GM13977 (cell line): ENCODE measurements at regions not wholly inside any gene's neighbourhood (a gene's known extent, or its start where the extent isn't known, plus 50 kb on each side); places are given as distances from the start of the nearest gene placed in this dataset.

Experiments
- DNase-seq: peaks from one replicate; pipeline ENCODE4 v3.0.0; 2012; ENCODE audit warnings: low spot score
- CTCF ChIP-seq: IDR thresholded peaks from 2 replicates; pipeline ENCODE4 v1.5.1; 2012; ENCODE audit warnings: mild to moderate bottlenecking, control low read depth; ENCODE audit not compliant: insufficient read depth; ENCODE audit errors: extremely low read depth, missing control alignments
- in situ Hi-C: fragments of 300-500 bp; cut with MboI; formaldehyde crosslinking; loops from one replicate; pipeline ENCODE4 v1.12.0; 2022; ENCODE audit warnings: low sequenced_read_pairs, low pct_unique_long_range_greater_than_20kb, mixed read lengths, inconsistent platforms; ENCODE audit not compliant: unreplicated experiment

- TF ChIP-seq CTCF: no peak
- no peak for DNase-seq
- in situ Hi-C loops: no loop called here
Measured at GRCh38 chr22:46094676-46095075, 55.6 kb upstream of the PPARA start.

- no peak for TF ChIP-seq CTCF
- no peak for DNase-seq
Measured at GRCh38 chr22:46096051-46096450, 54.3 kb upstream of the PPARA start.

GRCh38 chr22:46096706-46097230 lies 53.6 kb upstream of the PPARA start:
- in situ Hi-C loops: no loop called here
- no peak for DNase-seq
- no peak for TF ChIP-seq CTCF

More at GRCh38 chr22:46096051-46096450, 54.3 kb upstream of the PPARA start:
- in situ Hi-C loops: no loop called here

- in situ Hi-C loops: no loop called here
- TF ChIP-seq CTCF: no peak
- no peak for DNase-seq
Measured at GRCh38 chr22:46097268-46097900, 52.9 kb upstream of the PPARA start.

GRCh38 chr22:46098525-46099475 lies 51.5 kb upstream of the PPARA start:
- no peak for DNase-seq
- TF ChIP-seq CTCF: no peak
- in situ Hi-C loops: no loop called here

- in situ Hi-C loops: no loop called here
- DNase-seq: no peak
- no peak for TF ChIP-seq CTCF
Measured at GRCh38 chr22:46099740-46100139, 50.6 kb upstream of the PPARA start.
